Heart left ventricle (tissue), 16 donors: ENCODE measurements at regions not wholly inside any gene's neighbourhood (a gene's known extent, or its start where the extent isn't known, plus 50 kb on each side); places are given as distances from the start of the nearest gene placed in this dataset.

ENCODE experiments used
- ATAC-seq, 4 donors: fragments of 200-7000 bp; cut with Tn5 transposase; one replicate each; pipeline ENCODE4 v1.9.1; 2020 to 2022; ENCODE audit warnings: moderate library complexity in 4 of 4, mild to moderate bottlenecking in 3 of 4, moderate number of reproducible peaks in 1 of 4
- DNase-seq, 5 donors: peaks; one replicate each; pipeline ENCODE4 v3.0.0-alpha.2; 2020
- H3K27ac ChIP-seq, 12 donors: fragments of 200-600 bp; sonication (generic) in 4 of 12; one replicate each; pipeline versions ENCODE4 v1.5.0 to v1.8.0; 2016 to 2022; ENCODE audit warnings: mild to moderate bottlenecking in 2 of 12
- H3K27me3 ChIP-seq, 9 donors: fragments of 200-600 bp; sonication (generic) in 2 of 9; one replicate each; pipeline versions ENCODE4 v1.5.1 to v1.8.0; 2016 to 2022; ENCODE audit warnings: mild to moderate bottlenecking in 3 of 9
- H3K36me3 ChIP-seq, 9 donors: fragments of 200-600 bp; sonication (generic) in 2 of 9; one replicate each; pipeline versions ENCODE4 v1.5.0 to v1.8.0; 2018 to 2022; ENCODE audit warnings: mild to moderate bottlenecking in 2 of 9
- H3K4me1 ChIP-seq, 12 donors: fragments of 200-600 bp; sonication (generic) in 4 of 12; one replicate each; pipeline versions ENCODE4 v1.5.0 to v1.8.0; 2016 to 2022; ENCODE audit warnings: mild to moderate bottlenecking in 3 of 12
- H3K4me3 ChIP-seq, 12 donors: fragments of 200-600 bp; sonication (generic) in 4 of 12; one replicate each; pipeline versions ENCODE4 v1.5.0 to v1.8.0; 2017 to 2022; ENCODE audit warnings: mild to moderate bottlenecking in 9 of 12, moderate library complexity in 4 of 12
- H3K9me3 ChIP-seq, 12 donors: fragments of 200-600 bp; sonication (generic) in 4 of 12; one replicate each; pipeline versions ENCODE4 v1.5.0 to v1.8.0; 2016 to 2022; ENCODE audit warnings: mild to moderate bottlenecking in 1 of 12
- CTCF ChIP-seq, 12 donors: fragments of 200-600 bp; sonication (generic) in 4 of 12; IDR thresholded peaks; one replicate each; pipeline versions ENCODE4 v1.5.0 to v1.8.0; 2018 to 2022; ENCODE audit warnings: antibody characterized with exemption in 12 of 12, mild to moderate bottlenecking in 5 of 12
- POLR2A ChIP-seq, 2 donors: fragments of 450-650 bp; IDR thresholded peaks; one replicate each; pipeline ENCODE4 v1.6.1; 2017; ENCODE audit warnings: antibody characterized with exemption in 2 of 2, mild to moderate bottlenecking in 2 of 2, moderate library complexity in 2 of 2
- WGBS, 4 donors: extraction: QIAGEN DNeasy Blood & Tissue Kit in 2 of 4; methylation state at CpG; one replicate each; pipeline versions ENCODE4 v1.1.5 to v1.1.7; 2013 to 2018; 5-methylcytosine and 5-hydroxymethylcytosine counted together
- intact Hi-C, 10 donors: fragments of 100-400 bp; cut with DNase I; formaldehyde crosslinking; loops; one replicate each; pipeline versions ENCODE4 v1.11.1 to v1.14.2; 2022
- donor health status: ischemic (EF 13 %, LVEDD 7.1; RV severe dilation, severe dysfunction).
- donor health status: healthy with polysubstance abuse.
- donor health status: DM: no; HTN: yes; CAD: no.
- donor health status: DM: no; HTN: no; CAD: no.
- donor health status: ischemic (EF 25% LVEDD 6.9; RV normal size, moderate dysfunction).
- donor health status: ischemic (EF 25% LVEDD 5.7; RV mildly dilated, moderate dysfunction).
- donor health status: healthy.
- donor health status: DM: yes; HTN: yes; CAD: no.
- donor health status: ischemic (EF 35%, LVEDD 5.7; RV mildly dilated, moderate dysfunction).
- donor health status: nonischemic (EF 11% LVEDD 7.7; RV severe dilation, severe dysfunction).
- donor health status: DM: yes; HTN: yes; CAD: no.
- donor health status: PGD.
- donor health status: ischemic (EF 29% LVEDD 5.4; RV normal size, mild dysfunction).
- donor health status: nonischemic (EF 23%, LVEDD 6.1; RV moderate dilation, normal function).

GRCh38 chr7:81267508-81267907, 348.7 kb upstream of the SEMA3C start:
- no peak for TF ChIP-seq POLR2A (IDR thresholded peaks at IDR 0.05)
- TF ChIP-seq CTCF (IDR thresholded peaks at IDR 0.05), result no peak
- Histone ChIP-seq H3K27me3 (no peaks in the 10 kb centered on the region), H3K9me3 (peaks cover 0 to 11% (median 0%) of the 10 kb centered on the region in 12 donors), H3K27ac (no peak overlapping the region), H3K4me1 (no peaks in the 10 kb centered on the region), H3K4me3 (no peak overlapping the region), H3K36me3 (no peaks in the 10 kb centered on the region)
- DNase-seq (no peak), ATAC-seq (no peak)
- intact Hi-C loops, result no loop called here
- whole genome bisulfite sequencing, 4 donors, result 42 to 67% (median 51%) methylated on average over 2 of the region's 2 CpGs

DNA sequence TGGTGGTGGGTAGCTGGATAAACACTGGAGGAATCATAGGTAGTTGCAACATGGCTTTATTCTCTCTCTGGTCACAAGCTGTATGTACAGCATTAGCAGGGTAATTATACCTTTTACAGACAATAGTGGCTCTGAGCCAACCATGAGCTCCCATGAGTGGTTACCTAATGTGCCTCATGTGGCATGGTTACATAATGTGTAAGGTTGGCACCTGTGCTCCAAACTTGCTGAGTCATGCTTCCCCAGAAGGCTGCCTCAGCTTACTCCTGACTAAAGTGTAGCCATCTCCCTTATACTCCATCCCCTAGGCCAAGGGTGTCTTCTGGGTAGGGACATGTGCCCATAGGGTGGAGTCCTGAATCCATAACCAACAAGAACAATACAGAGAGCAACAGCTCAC, 345.3 kb upstream of the SEMA3C start:
- intact Hi-C loops, result no loop called here
- H3K36me3 ChIP-seq, result no peaks in the 10 kb centered on the region
- no peak overlapping the region for H3K27ac ChIP-seq
- no peak for ATAC-seq
- no peak for DNase-seq
- peaks cover 0 to 28% (median 7%) of the 10 kb centered on the region in 12 donors for H3K9me3 ChIP-seq
- TF ChIP-seq CTCF (IDR thresholded peaks at IDR 0.05) (no peak), POLR2A (IDR thresholded peaks at IDR 0.05) (no peak)
- H3K4me1 ChIP-seq, result no peaks in the 10 kb centered on the region
- no peaks in the 10 kb centered on the region for H3K27me3 ChIP-seq
- H3K4me3 ChIP-seq, result no peak overlapping the region

DNA sequence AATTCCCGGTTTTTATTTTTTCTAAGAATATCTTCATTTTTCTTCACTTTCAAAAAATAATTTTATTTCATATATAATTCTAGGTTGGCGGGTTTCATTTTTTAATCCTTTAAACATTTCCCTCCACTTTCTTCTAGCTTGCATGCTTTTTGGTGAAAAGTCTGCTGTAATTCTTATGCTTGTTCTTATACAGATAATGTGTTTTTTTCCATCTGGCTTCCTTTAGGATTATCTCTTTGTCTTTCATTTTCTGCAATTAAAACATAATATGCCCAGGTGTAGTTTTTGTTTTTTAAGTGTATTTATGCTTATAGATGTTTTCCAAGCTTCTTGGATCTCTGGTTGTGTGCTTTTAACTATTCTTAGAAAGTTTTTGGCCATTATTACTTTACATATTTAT, 341.3 kb upstream of the SEMA3C start:
- no peak for TF ChIP-seq POLR2A (IDR thresholded peaks at IDR 0.05)
- no peak for TF ChIP-seq CTCF (IDR thresholded peaks at IDR 0.05)
- peaks cover 0 to 28% (median 7%) of the 10 kb centered on the region in 12 donors for H3K9me3 ChIP-seq
- H3K36me3 ChIP-seq, result no peaks in the 10 kb centered on the region
- no peak overlapping the region for H3K27ac ChIP-seq
- H3K27me3 ChIP-seq, result no peaks in the 10 kb centered on the region
- 93 to 96% (median 95%) methylated on average over 2 of the region's 2 CpGs for WGBS, 4 donors
- H3K4me3 ChIP-seq, result no peak overlapping the region
- no peaks in the 10 kb centered on the region for H3K4me1 ChIP-seq
- intact Hi-C loops, result no loop called here
- DNase-seq, result no peak
- ATAC-seq, result no peak

DNA sequence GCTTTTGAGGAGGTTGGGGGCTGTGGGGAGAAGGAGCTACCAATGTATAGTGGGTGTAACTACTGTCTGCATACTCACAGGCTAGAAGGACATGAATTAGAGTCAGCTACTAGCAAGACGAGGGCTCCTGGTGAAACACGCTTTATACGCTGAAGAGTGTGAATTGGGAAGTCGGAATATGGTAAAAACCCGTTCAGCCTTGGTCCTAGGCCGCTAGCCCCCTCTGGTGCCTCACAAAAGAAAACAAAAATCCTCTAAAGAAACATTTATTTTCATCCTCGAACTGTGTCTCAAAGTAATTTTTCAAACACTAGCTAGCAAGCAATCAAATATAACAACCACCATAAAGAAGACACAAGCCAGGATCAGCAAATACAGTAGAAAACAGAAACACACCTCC, 338.1 kb upstream of the SEMA3C start:
- DNase-seq (peak in 2 of 5 donors; percentile 32 to 38), ATAC-seq (peak in 2 of 4 donors; percentile 56 to 61)
- Histone ChIP-seq H3K4me1 (no peaks in the 10 kb centered on the region), H3K9me3 (peaks cover 0 to 19% (median 5%) of the 10 kb centered on the region in 12 donors), H3K36me3 (no peaks in the 10 kb centered on the region), H3K27ac (no peak overlapping the region), H3K27me3 (no peaks in the 10 kb centered on the region), H3K4me3 (no peak overlapping the region)
- WGBS, 4 donors, result 47 to 61% (median 52%) methylated on average over 6 to 7 of the region's 7 CpGs
- TF ChIP-seq POLR2A (IDR thresholded peaks at IDR 0.05) (no peak), CTCF (IDR thresholded peaks at IDR 0.05) (peak in 11 of 12 donors; percentile 15 to 63 (median 45))
- intact Hi-C loops, result loop anchor here (1.0 to 10.0 kb wide), 9 partner anchors 332 to 560 kb away; partner anchors contain the start of gene SEMA3C (in 3 of the 10)
